ENCODE measurements at regions not wholly inside any gene's neighbourhood (a gene's known extent, or its start where the extent isn't known, plus 50 kb on each side); places are given as distances from the start of the nearest gene placed in this dataset.

DNA sequence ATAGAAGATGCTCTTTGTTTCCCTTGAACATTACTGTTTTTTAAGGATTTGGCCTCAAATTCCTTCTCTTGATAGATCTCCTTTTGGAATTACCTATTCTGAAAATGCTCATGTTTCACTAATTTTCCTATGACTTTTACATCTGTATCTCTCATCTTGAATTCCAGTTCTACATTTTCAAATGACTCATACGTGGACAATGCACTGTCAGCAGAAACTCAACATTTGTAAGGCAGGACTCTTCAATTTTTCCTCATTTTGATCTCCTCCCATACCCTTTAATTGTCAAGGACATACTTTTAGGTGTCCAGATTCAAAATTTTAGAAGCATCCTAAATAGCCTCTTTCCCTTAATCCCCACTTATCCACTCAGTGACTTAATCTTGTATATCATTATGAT, 341.0 kb upstream of the RASGRP1 start:
- no peak for TF ChIP-seq STAT5B (CRISPR knock-in tag; IDR thresholded peaks at IDR 0.05)
- TF ChIP-seq, protein P1, sequence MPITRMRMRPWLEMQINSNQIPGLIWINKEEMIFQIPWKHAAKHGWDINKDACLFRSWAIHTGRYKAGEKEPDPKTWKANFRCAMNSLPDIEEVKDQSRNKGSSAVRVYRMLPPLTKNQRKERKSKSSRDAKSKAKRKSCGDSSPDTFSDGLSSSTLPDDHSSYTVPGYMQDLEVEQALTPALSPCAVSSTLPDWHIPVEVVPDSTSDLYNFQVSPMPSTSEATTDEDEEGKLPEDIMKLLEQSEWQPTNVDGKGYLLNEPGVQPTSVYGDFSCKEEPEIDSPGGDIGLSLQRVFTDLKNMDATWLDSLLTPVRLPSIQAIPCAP (CRISPR knock-in tag; IDR thresholded peaks at IDR 0.05; ENCODE audit: low read depth): no peak
- TF ChIP-seq SP2 (CRISPR knock-in tag; IDR thresholded peaks at IDR 0.05): no peak
- no peak for TF ChIP-seq JUND (CRISPR knock-in tag; IDR thresholded peaks at IDR 0.05)
- no peak for TF ChIP-seq GABPA (IDR thresholded peaks at IDR 0.05; ENCODE audit: low read depth, low read length)
- no peak for TF ChIP-seq GABPA (CRISPR knock-in tag; IDR thresholded peaks at IDR 0.05; ENCODE audit: low read depth)
- TF ChIP-seq SMC3 (IDR thresholded peaks at IDR 0.05; ENCODE audit: low read length): no peak
- TF ChIP-seq TCF7 (IDR thresholded peaks at IDR 0.05; ENCODE audit: low read depth): no peak
- TF ChIP-seq, protein P2, sequence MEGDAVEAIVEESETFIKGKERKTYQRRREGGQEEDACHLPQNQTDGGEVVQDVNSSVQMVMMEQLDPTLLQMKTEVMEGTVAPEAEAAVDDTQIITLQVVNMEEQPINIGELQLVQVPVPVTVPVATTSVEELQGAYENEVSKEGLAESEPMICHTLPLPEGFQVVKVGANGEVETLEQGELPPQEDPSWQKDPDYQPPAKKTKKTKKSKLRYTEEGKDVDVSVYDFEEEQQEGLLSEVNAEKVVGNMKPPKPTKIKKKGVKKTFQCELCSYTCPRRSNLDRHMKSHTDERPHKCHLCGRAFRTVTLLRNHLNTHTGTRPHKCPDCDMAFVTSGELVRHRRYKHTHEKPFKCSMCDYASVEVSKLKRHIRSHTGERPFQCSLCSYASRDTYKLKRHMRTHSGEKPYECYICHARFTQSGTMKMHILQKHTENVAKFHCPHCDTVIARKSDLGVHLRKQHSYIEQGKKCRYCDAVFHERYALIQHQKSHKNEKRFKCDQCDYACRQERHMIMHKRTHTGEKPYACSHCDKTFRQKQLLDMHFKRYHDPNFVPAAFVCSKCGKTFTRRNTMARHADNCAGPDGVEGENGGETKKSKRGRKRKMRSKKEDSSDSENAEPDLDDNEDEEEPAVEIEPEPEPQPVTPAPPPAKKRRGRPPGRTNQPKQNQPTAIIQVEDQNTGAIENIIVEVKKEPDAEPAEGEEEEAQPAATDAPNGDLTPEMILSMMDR (CRISPR knock-in tag; IDR thresholded peaks at IDR 0.05): no peak
- TF ChIP-seq SCMH1 (CRISPR knock-in tag; IDR thresholded peaks at IDR 0.05; ENCODE audit: borderline replicate concordance): no peak
